ENCODE measurements at regions not wholly inside any gene's neighbourhood (a gene's known extent, or its start where the extent isn't known, plus 50 kb on each side); places are given as distances from the start of the nearest gene placed in this dataset.

DNA sequence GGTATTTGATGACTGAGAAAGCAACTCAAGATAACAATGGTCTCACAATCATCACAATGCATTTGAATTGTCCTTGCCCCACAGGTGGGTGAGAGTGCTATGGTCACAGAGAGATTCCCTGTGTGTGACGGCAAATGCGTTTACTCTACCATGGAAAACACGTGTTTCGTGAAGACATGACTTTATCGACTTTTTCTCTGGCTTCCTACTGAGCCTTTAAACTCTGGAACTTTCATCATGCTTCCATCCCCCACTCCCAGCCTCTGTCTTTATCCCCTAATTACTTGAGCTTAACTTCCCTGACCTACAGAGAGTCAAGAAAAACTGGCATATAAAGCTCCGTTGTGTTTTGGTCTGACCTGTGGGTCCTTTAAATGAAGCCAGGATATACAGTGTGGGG is 414.1 kb upstream of the CLINT1 start:
- Histone ChIP-seq H3K4me3 (ENCODE audit: low read length) (no peak overlapping the region), H3K9me3 (replicated peaks; ENCODE audit: insufficient read depth, low read length) (no peaks in the 10 kb centered on the region), H3K4me1 (ENCODE audit: low read length) (peaks cover 8% of the 10 kb centered on the region), H3K36me3 (replicated peaks; ENCODE audit: insufficient read depth, low read length) (no peaks in the 10 kb centered on the region), H3K27me3 (replicated peaks; ENCODE audit: insufficient read depth, low read length) (no peaks in the 10 kb centered on the region), H3F3A (ENCODE audit: insufficient read depth, low read length) (no peaks in the 10 kb centered on the region), H4K20me1 (ENCODE audit: insufficient read depth, low read length) (no peaks in the 10 kb centered on the region), H3K79me2 (ENCODE audit: low read length) (no peaks in the 10 kb centered on the region), H3K9me2 (replicated peaks; ENCODE audit: insufficient read depth, low read length) (no peaks in the 10 kb centered on the region), H2AFZ (ENCODE audit: low read length) (no peak overlapping the region), H3K27ac (ENCODE audit: low read length) (no peak overlapping the region), H3K4me2 (ENCODE audit: low read depth, low read length) (no peak overlapping the region), H3K9ac (ENCODE audit: low read length) (no peak overlapping the region)
- DNase-seq: no peak
- TF ChIP-seq, protein P1, sequence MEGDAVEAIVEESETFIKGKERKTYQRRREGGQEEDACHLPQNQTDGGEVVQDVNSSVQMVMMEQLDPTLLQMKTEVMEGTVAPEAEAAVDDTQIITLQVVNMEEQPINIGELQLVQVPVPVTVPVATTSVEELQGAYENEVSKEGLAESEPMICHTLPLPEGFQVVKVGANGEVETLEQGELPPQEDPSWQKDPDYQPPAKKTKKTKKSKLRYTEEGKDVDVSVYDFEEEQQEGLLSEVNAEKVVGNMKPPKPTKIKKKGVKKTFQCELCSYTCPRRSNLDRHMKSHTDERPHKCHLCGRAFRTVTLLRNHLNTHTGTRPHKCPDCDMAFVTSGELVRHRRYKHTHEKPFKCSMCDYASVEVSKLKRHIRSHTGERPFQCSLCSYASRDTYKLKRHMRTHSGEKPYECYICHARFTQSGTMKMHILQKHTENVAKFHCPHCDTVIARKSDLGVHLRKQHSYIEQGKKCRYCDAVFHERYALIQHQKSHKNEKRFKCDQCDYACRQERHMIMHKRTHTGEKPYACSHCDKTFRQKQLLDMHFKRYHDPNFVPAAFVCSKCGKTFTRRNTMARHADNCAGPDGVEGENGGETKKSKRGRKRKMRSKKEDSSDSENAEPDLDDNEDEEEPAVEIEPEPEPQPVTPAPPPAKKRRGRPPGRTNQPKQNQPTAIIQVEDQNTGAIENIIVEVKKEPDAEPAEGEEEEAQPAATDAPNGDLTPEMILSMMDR (IDR thresholded peaks at IDR 0.05; ENCODE audit: low read length): no peak
- TF ChIP-seq EZH2 (optimal IDR thresholded peaks at IDR 0.05; ENCODE audit: low read depth, low read length) (no peak), EZH2phosphoT487 (IDR thresholded peaks at IDR 0.05; ENCODE audit: low read length) (no peak)

DNA sequence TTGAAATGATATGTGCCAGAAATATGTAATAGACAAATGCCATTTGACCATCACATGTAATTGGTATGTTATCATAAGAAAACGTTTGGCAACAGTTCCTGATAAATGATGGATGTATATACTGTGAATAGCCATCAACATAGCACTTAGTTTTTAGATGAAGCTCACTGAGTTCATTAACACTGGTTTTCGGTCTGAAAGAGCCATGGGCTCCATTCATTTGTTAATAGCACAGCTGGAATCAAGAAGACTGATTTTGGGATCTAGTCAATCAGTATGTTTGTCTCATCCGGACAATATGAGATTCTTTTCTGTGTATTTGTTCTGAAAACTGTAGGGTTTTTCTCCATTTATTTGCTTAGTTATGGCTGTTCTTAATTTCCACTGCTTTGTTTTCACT is 413.5 kb upstream of the CLINT1 start:
- Histone ChIP-seq H3K4me2 (ENCODE audit: low read depth, low read length) (no peak overlapping the region), H4K20me1 (ENCODE audit: insufficient read depth, low read length) (no peaks in the 10 kb centered on the region), H3K27me3 (replicated peaks; ENCODE audit: insufficient read depth, low read length) (no peaks in the 10 kb centered on the region), H2AFZ (ENCODE audit: low read length) (no peak overlapping the region), H3K9ac (ENCODE audit: low read length) (no peak overlapping the region), H3K9me3 (replicated peaks; ENCODE audit: insufficient read depth, low read length) (no peaks in the 10 kb centered on the region), H3K9me2 (replicated peaks; ENCODE audit: insufficient read depth, low read length) (no peaks in the 10 kb centered on the region), H3K4me3 (ENCODE audit: low read length) (no peak overlapping the region), H3K79me2 (ENCODE audit: low read length) (no peaks in the 10 kb centered on the region), H3K4me1 (ENCODE audit: low read length) (peaks cover 8% of the 10 kb centered on the region), H3F3A (ENCODE audit: insufficient read depth, low read length) (no peaks in the 10 kb centered on the region), H3K36me3 (replicated peaks; ENCODE audit: insufficient read depth, low read length) (no peaks in the 10 kb centered on the region), H3K27ac (ENCODE audit: low read length) (no peak overlapping the region)
- DNase-seq: no peak
- TF ChIP-seq EZH2 (optimal IDR thresholded peaks at IDR 0.05; ENCODE audit: low read depth, low read length) (no peak), EZH2phosphoT487 (IDR thresholded peaks at IDR 0.05; ENCODE audit: low read length) (no peak)
- TF ChIP-seq, protein P1 (IDR thresholded peaks at IDR 0.05; ENCODE audit: low read length): no peak

DNA sequence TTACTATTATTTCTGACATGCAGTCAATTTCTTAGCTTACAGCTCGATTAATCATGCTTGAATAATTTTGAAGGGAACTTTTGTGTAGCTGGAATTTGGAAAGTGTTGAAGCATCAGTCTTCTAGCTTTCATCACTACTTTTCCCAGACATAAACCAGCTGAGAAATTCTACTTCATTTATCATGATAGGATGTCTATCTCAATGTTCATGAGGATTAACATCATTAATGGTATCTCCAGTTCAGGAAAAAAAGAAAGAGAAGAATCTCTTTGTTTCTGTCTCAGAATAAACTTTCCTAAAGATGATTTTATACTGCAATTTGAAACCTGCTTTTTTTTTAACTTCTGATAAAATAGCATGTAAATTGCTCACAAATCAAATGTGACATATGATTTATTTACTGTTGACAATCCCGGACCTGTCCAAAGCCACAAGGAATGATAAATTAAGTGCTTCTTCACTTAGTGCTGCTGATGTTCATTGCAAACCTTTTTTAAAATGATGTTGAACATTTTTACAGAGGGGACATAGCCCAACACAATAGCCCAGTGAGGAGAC is 412.1 kb upstream of the CLINT1 start:
- peaks cover 8% of the 10 kb centered on the region for H3K4me1 ChIP-seq (ENCODE audit: low read length)
- no peaks in the 10 kb centered on the region for H3K79me2 ChIP-seq (ENCODE audit: low read length)
- H3K27ac ChIP-seq (ENCODE audit: low read length): no peak overlapping the region
- H3K9me2 ChIP-seq (replicated peaks; ENCODE audit: insufficient read depth, low read length): no peaks in the 10 kb centered on the region
- H3F3A ChIP-seq (ENCODE audit: insufficient read depth, low read length): no peaks in the 10 kb centered on the region
- H4K20me1 ChIP-seq (ENCODE audit: insufficient read depth, low read length): no peaks in the 10 kb centered on the region
- H3K4me2 ChIP-seq (ENCODE audit: low read depth, low read length): no peak overlapping the region
- no peak overlapping the region for H3K4me3 ChIP-seq (ENCODE audit: low read length)
- TF ChIP-seq EZH2phosphoT487 (IDR thresholded peaks at IDR 0.05; ENCODE audit: low read length) (no peak), EZH2 (optimal IDR thresholded peaks at IDR 0.05; ENCODE audit: low read depth, low read length) (no peak)
- TF ChIP-seq, protein P1 (IDR thresholded peaks at IDR 0.05; ENCODE audit: low read length): no peak
- no peak for DNase-seq
- H3K9ac ChIP-seq (ENCODE audit: low read length): no peak overlapping the region
- no peaks in the 10 kb centered on the region for H3K36me3 ChIP-seq (replicated peaks; ENCODE audit: insufficient read depth, low read length)
- no peak overlapping the region for H2AFZ ChIP-seq (ENCODE audit: low read length)
- no peaks in the 10 kb centered on the region for H3K27me3 ChIP-seq (replicated peaks; ENCODE audit: insufficient read depth, low read length)
- no peaks in the 10 kb centered on the region for H3K9me3 ChIP-seq (replicated peaks; ENCODE audit: insufficient read depth, low read length)

Measured in MM.1S (cell line).